H1 (cell line): ENCODE measurements at regions not wholly inside any gene's neighbourhood (a gene's known extent, or its start where the extent isn't known, plus 50 kb on each side); places are given as distances from the start of the nearest gene placed in this dataset.

Experiments
- CTCF ChIP-seq, 3 experiments: IDR thresholded peaks; 1 replicate in 2 of 3; 2 replicates in 1 of 3; pipeline versions ENCODE4 v1.5.1 to v1.6.1; 2011; ENCODE audit warnings: low read length in 3 of 3, mild to moderate bottlenecking in 3 of 3, inconsistent platforms in 2 of 3, low read depth in 1 of 3, moderate library complexity in 1 of 3; ENCODE audit not compliant: insufficient read depth in 1 of 3; ENCODE audit errors: control extremely low read depth in 1 of 3
- EP300 ChIP-seq, 2 experiments: IDR thresholded peaks; 1 replicate in 1 of 2; 2 replicates in 1 of 2; pipeline ENCODE4 v1.6.1; 2011 to 2012; ENCODE audit warnings: low read depth in 2 of 2, low read length in 2 of 2, mild to moderate bottlenecking in 2 of 2, borderline replicate concordance in 1 of 2, inconsistent platforms in 1 of 2, moderate library complexity in 1 of 2
- KDM5A ChIP-seq: fragments of 200-600 bp; IDR thresholded peaks from 2 replicates; pipeline ENCODE4 v1.7.1; 2012; ENCODE audit warnings: mild to moderate bottlenecking, low read length, inconsistent platforms, mixed read lengths
- MAX ChIP-seq: IDR thresholded peaks from 2 replicates; pipeline ENCODE4 v1.6.1; 2012; ENCODE audit warnings: inconsistent platforms
- POLR2A ChIP-seq, 2 experiments: IDR thresholded peaks; 1 replicate in 1 of 2; 2 replicates in 1 of 2; pipeline ENCODE4 v1.6.1; 2011; ENCODE audit warnings: low read depth in 2 of 2, low read length in 2 of 2, mild to moderate bottlenecking in 2 of 2; ENCODE audit errors: control extremely low read depth in 1 of 2
- SIN3A ChIP-seq, 2 experiments: IDR thresholded peaks in 1 of 2; conservative IDR thresholded peaks in 1 of 2; 2 replicates each; pipeline ENCODE4 v1.6.1; 2011 to 2012; ENCODE audit warnings: low read length in 2 of 2, improper control_type of control experiment in 1 of 2, low read depth in 1 of 2, mild to moderate bottlenecking in 1 of 2
- SP1 ChIP-seq: IDR thresholded peaks from 2 replicates; pipeline ENCODE4 v1.6.1; 2011; ENCODE audit warnings: low read depth, low read length
- TAF1 ChIP-seq: IDR thresholded peaks from 2 replicates; pipeline ENCODE4 v1.6.1; 2011; ENCODE audit warnings: mild to moderate bottlenecking, low read depth, low read length
- TCF12 ChIP-seq: IDR thresholded peaks from 2 replicates; pipeline ENCODE4 v1.6.1; 2011; ENCODE audit warnings: low read depth, mild to moderate bottlenecking, low read length

GRCh38 chr13:24040835-24041234, 119.7 kb upstream of the SPATA13 start:
- TF ChIP-seq TAF1 (no peak), CTCF (IDR thresholded peaks at IDR 0.05; ENCODE audit: control extremely low read depth in 1 of 3, insufficient read depth in 1 of 3, low read depth in 1 of 3, low read length in 3 of 3) (no peak), EP300 (IDR thresholded peaks at IDR 0.05; ENCODE audit: borderline replicate concordance in 1 of 2, low read depth in 2 of 2, low read length in 2 of 2) (no peak; a peak in 1 of 3 replicates), SP1 (peak; percentile 69), SIN3A (conservative IDR thresholded peaks at IDR 0.05 in 1 of 2, IDR thresholded peaks at IDR 0.05 in 1 of 2; ENCODE audit: low read depth in 1 of 2, low read length in 2 of 2) (no peak), MAX (peak; percentile 73), KDM5A (no peak), TCF12 (peak; percentile 100), POLR2A (IDR thresholded peaks at IDR 0.05; ENCODE audit: control extremely low read depth in 1 of 2, low read depth in 2 of 2, low read length in 2 of 2) (no peak)
